Hepatocyte (in vitro differentiated cells): ENCODE measurements at regions not wholly inside any gene's neighbourhood (a gene's known extent, or its start where the extent isn't known, plus 50 kb on each side); places are given as distances from the start of the nearest gene placed in this dataset.

Experiments
- EZH2 ChIP-seq: fragments of 200-600 bp; sonication (generic); IDR thresholded peaks from 2 replicates; pipeline ENCODE4 v1.6.1; 2016; ENCODE audit warnings: antibody characterized with exemption, mild to moderate bottlenecking, borderline replicate concordance
- TF ChIP-seq, protein P1 (sequence below): fragments of 200-600 bp; sonication (generic); IDR thresholded peaks from 2 replicates; pipeline ENCODE4 v1.5.1; 2016; ENCODE audit warnings: antibody characterized with exemption, mild to moderate bottlenecking; ENCODE audit not compliant: poor library complexity

DNA sequence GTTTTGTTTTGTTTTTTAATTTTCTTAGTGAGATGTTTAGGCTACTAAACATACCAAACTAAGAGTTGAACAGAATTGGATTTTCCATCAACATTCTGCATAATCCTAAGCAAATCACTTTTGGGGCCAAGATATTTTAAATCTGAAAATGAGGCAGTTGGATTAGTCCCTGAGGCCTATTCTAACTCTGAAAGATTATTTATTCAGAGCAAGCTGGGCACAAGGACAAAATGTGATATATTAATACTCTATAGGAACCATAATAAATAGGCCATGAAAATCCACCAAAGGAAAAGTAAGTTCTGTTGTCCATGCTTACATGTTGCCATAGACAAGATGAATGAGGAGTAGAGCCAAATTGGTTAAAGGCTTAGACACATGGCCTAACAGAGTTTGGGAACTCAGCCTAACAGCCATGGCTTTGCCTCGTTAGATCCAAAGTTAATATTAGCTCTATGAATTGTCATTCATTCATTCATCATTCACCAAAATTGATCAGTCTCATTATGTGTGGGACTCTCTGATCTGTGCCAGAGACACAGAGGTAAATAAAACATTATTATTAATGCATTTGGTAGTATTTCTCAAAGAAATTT lies 183.5 kb downstream of the SCG2 start:
- TF ChIP-seq, protein P1, sequence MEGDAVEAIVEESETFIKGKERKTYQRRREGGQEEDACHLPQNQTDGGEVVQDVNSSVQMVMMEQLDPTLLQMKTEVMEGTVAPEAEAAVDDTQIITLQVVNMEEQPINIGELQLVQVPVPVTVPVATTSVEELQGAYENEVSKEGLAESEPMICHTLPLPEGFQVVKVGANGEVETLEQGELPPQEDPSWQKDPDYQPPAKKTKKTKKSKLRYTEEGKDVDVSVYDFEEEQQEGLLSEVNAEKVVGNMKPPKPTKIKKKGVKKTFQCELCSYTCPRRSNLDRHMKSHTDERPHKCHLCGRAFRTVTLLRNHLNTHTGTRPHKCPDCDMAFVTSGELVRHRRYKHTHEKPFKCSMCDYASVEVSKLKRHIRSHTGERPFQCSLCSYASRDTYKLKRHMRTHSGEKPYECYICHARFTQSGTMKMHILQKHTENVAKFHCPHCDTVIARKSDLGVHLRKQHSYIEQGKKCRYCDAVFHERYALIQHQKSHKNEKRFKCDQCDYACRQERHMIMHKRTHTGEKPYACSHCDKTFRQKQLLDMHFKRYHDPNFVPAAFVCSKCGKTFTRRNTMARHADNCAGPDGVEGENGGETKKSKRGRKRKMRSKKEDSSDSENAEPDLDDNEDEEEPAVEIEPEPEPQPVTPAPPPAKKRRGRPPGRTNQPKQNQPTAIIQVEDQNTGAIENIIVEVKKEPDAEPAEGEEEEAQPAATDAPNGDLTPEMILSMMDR, result no peak
- TF ChIP-seq EZH2, result no peak
